SK-N-SH (cell line): ENCODE measurements at regions not wholly inside any gene's neighbourhood (a gene's known extent, or its start where the extent isn't known, plus 50 kb on each side); places are given as distances from the start of the nearest gene placed in this dataset.

ENCODE experiments used
- CTCF ChIA-PET: fragments of 300-600, 350-600 bp; formaldehyde crosslinking; extraction: SDS; loops from one replicate; lab custom pipeline; 2021; lab: Yijun Ruan, JAX
- POLR2A ChIA-PET: fragments of 350-600 bp; sonication (Branson Sonifier 250); formaldehyde crosslinking; extraction: SDS; loops from one replicate; lab custom pipeline; 2020; ENCODE audit warnings: antibody characterized with exemption, inconsistent platforms; lab: Yijun Ruan, JAX
- DNase-seq: peaks from one replicate; pipeline ENCODE4 v3.0.0; 2012
- H2AFZ ChIP-seq: fragments of 200-600 bp; sonication (generic); 2 replicates; pipeline ENCODE4 v1.8.1; 2016; ENCODE audit warnings: antibody characterized with exemption, mild to moderate bottlenecking, low read depth
- H3F3A ChIP-seq: fragments of 200-600 bp; sonication (generic); replicated peaks from 2 replicates; pipeline ENCODE3; 2016; ENCODE audit warnings: antibody characterized with exemption, mild to moderate bottlenecking; ENCODE audit not compliant: insufficient read depth
- H3K27ac ChIP-seq, 2 experiments: fragments of 200-500 bp in 1 of 2; fragments of 200-600 bp in 1 of 2; sonication (Bioruptor generic) in 1 of 2; sonication (generic), shearing (Covaris generic) in 1 of 2; 2 replicates each; pipeline versions ENCODE4 v1.5.1 to v1.6.1; 2014 to 2016; ENCODE audit warnings: low read depth in 2 of 2, inconsistent platforms in 1 of 2, low read length in 1 of 2, mild to moderate bottlenecking in 1 of 2, mixed read lengths in 1 of 2
- H3K27me3 ChIP-seq: fragments of 200-600 bp; sonication (generic), shearing (Covaris generic); 2 replicates; pipeline ENCODE4 v1.6.1; 2016; ENCODE audit warnings: mixed run types; ENCODE audit not compliant: insufficient read depth
- H3K36me3 ChIP-seq, 2 experiments: fragments of 200-500 bp in 1 of 2; fragments of 200-600 bp in 1 of 2; sonication (Bioruptor generic) in 1 of 2; sonication (generic) in 1 of 2; replicated peaks in 1 of 2; 2 replicates each; pipeline versions ENCODE3 to v1.5.1; 2014 to 2016; ENCODE audit warnings: low read length in 1 of 2, mild to moderate bottlenecking in 1 of 2; ENCODE audit not compliant: insufficient read depth in 2 of 2, control insufficient read depth in 1 of 2
- H3K4me1 ChIP-seq, 2 experiments: fragments of 200-500 bp in 1 of 2; fragments of 200-600 bp in 1 of 2; sonication (Bioruptor generic) in 1 of 2; sonication (generic), shearing (Covaris generic) in 1 of 2; 2 replicates each; pipeline versions ENCODE4 v1.5.1 to v1.6.1; 2014 to 2016; ENCODE audit warnings: low read depth in 1 of 2, low read length in 1 of 2, mixed run types in 1 of 2; ENCODE audit not compliant: insufficient read depth in 2 of 2, control insufficient read depth in 1 of 2
- H3K4me2 ChIP-seq: fragments of 200-600 bp; sonication (generic), shearing (Covaris generic); 2 replicates; pipeline ENCODE4 v1.6.1; 2017; ENCODE audit warnings: mixed run types
- H3K4me3 ChIP-seq, 2 experiments: fragments of 200-500 bp in 1 of 2; fragments of 200-600 bp in 1 of 2; sonication (Bioruptor generic) in 1 of 2; sonication (generic), shearing (Covaris generic) in 1 of 2; 2 replicates each; pipeline versions ENCODE4 v1.5.1 to v1.8.1; 2014 to 2016; ENCODE audit warnings: low read depth in 2 of 2, inconsistent platforms in 1 of 2, low read length in 1 of 2, mild to moderate bottlenecking in 1 of 2, mixed read lengths in 1 of 2, moderate library complexity in 1 of 2
- H3K79me2 ChIP-seq: fragments of 200-600 bp; sonication (generic); 2 replicates; pipeline ENCODE4 v1.8.1; 2017; ENCODE audit warnings: mild to moderate bottlenecking; ENCODE audit not compliant: insufficient read depth
- H3K9ac ChIP-seq: fragments of 200-600 bp; sonication (generic); 2 replicates; pipeline ENCODE4 v1.6.1; 2017; ENCODE audit warnings: mixed run types
- H3K9me2 ChIP-seq: fragments of 200-600 bp; sonication (generic); 2 replicates; pipeline ENCODE4 v1.6.1; 2017; ENCODE audit warnings: mixed run types
- H3K9me3 ChIP-seq: fragments of 200-600 bp; sonication (generic); 2 replicates; pipeline ENCODE4 v1.6.1; 2017; ENCODE audit warnings: mixed run types, mild to moderate bottlenecking, moderate library complexity
- H4K20me1 ChIP-seq: fragments of 200-600 bp; sonication (generic); 2 replicates; pipeline ENCODE4 v1.6.1; 2017; ENCODE audit warnings: mild to moderate bottlenecking, mixed run types; ENCODE audit not compliant: insufficient read depth
- EP300 ChIP-seq, 2 experiments: IDR thresholded peaks; 2 replicates each; pipeline versions ENCODE4 v1.4.0 to v1.6.1; 2012; ENCODE audit warnings: borderline replicate concordance in 1 of 2, low read depth in 1 of 2, low read length in 1 of 2
- GABPA ChIP-seq: IDR thresholded peaks from 2 replicates; pipeline ENCODE4 v1.4.0; 2012; ENCODE audit warnings: low read depth, mild to moderate bottlenecking
- IRF3 ChIP-seq: fragments of 150-350 bp; IDR thresholded peaks from 2 replicates; pipeline ENCODE4 v1.6.1; 2016; ENCODE audit warnings: mild to moderate bottlenecking, low read depth, low read length
- MEF2A ChIP-seq: IDR thresholded peaks from 2 replicates; pipeline ENCODE4 v1.4.0; 2012; ENCODE audit warnings: low read depth, borderline replicate concordance
- MXI1 ChIP-seq: IDR thresholded peaks from 2 replicates; pipeline ENCODE4 v1.6.1; 2012; ENCODE audit warnings: mild to moderate bottlenecking, low read depth, low read length, improper control_type of control experiment
- NFIC ChIP-seq: IDR thresholded peaks from 2 replicates; pipeline ENCODE4 v1.4.0; 2012; ENCODE audit warnings: borderline replicate concordance
- REST ChIP-seq: IDR thresholded peaks from 2 replicates; pipeline ENCODE4 v1.6.1; 2012; ENCODE audit warnings: mild to moderate bottlenecking, low read depth, low read length, moderate library complexity
- RFX5 ChIP-seq: IDR thresholded peaks from 2 replicates; pipeline ENCODE4 v1.6.1; 2012; ENCODE audit warnings: mild to moderate bottlenecking, improper control_type of control experiment, low read length
- SIN3A ChIP-seq: IDR thresholded peaks from 2 replicates; pipeline ENCODE4 v1.6.1; 2012; ENCODE audit warnings: low read depth, mild to moderate bottlenecking, low read length, moderate library complexity, borderline replicate concordance
- USF1 ChIP-seq: IDR thresholded peaks from 2 replicates; pipeline ENCODE4 v1.4.0; 2012; ENCODE audit warnings: low read depth, borderline replicate concordance
- ZBTB33 ChIP-seq: IDR thresholded peaks from 2 replicates; pipeline ENCODE4 v1.4.0; 2012; ENCODE audit warnings: low read depth, borderline replicate concordance
- WGBS: methylation state at CpG from one replicate; pipeline ENCODE4 v1.1.6; 2017; ENCODE audit warnings: low lambda C conversion rate; 5-methylcytosine and 5-hydroxymethylcytosine counted together

- POLR2A ChIA-PET = no interaction called here
- H3K27ac ChIP-seq = no peak overlapping the region
- H3K36me3 ChIP-seq = no peaks in the 10 kb centered on the region
- WGBS = 83% methylated on average over 3 of the region's 3 CpGs
- H3K9me2 ChIP-seq = no peaks in the 10 kb centered on the region
- H3K27me3 ChIP-seq = no peaks in the 10 kb centered on the region
- no peaks in the 10 kb centered on the region for H3F3A ChIP-seq
- H4K20me1 ChIP-seq = no peaks in the 10 kb centered on the region
- CTCF ChIA-PET = no interaction called here
- no peak overlapping the region for H2AFZ ChIP-seq
- H3K79me2 ChIP-seq = no peaks in the 10 kb centered on the region
- H3K4me2 ChIP-seq = no peak overlapping the region
- no peak for DNase-seq
- H3K9me3 ChIP-seq = no peaks in the 10 kb centered on the region
- no peak overlapping the region for H3K9ac ChIP-seq
- no peaks in the 10 kb centered on the region for H3K4me1 ChIP-seq
- no peak overlapping the region for H3K4me3 ChIP-seq
- TF ChIP-seq REST (no peak), RFX5 (no peak), ZBTB33 (no peak), NFIC (no peak), MEF2A (no peak), SIN3A (no peak), EP300 (IDR thresholded peaks at IDR 0.05; ENCODE audit: borderline replicate concordance in 1 of 2, low read depth in 1 of 2, low read length in 1 of 2) (no peak), IRF3 (no peak), MXI1 (no peak), GABPA (no peak), USF1 (no peak)
Measured at GRCh38 chr18:71329114-71329513, 1040.3 kb downstream of the SOCS6 start.
